NT2/D1 (cell line): ENCODE measurements at regions not wholly inside any gene's neighbourhood (a gene's known extent, or its start where the extent isn't known, plus 50 kb on each side); places are given as distances from the start of the nearest gene placed in this dataset.

Experiments
- DNase-seq: peaks from one replicate; pipeline ENCODE4 v3.0.0-alpha.2; 2011; ENCODE audit warnings: low read depth, low spot score
- H3K27me3 ChIP-seq: 2 replicates; pipeline ENCODE4 v1.6.0; 2011; ENCODE audit warnings: mild to moderate bottlenecking; ENCODE audit not compliant: insufficient read length, insufficient read depth
- H3K36me3 ChIP-seq: 2 replicates; pipeline ENCODE4 v1.6.1; 2011; ENCODE audit warnings: mild to moderate bottlenecking, low read length, mixed read lengths; ENCODE audit not compliant: insufficient read depth, insufficient read length
- H3K4me1 ChIP-seq: 2 replicates; pipeline ENCODE4 v1.5.1; 2011; ENCODE audit not compliant: insufficient read depth, insufficient read length
- H3K4me3 ChIP-seq: 2 replicates; pipeline ENCODE4 v1.5.1; 2011; ENCODE audit warnings: low read depth; ENCODE audit not compliant: insufficient read length
- H3K9ac ChIP-seq: 2 replicates; pipeline ENCODE4 v1.6.0; 2011; ENCODE audit warnings: low read depth; ENCODE audit not compliant: insufficient read length
- H3K9me3 ChIP-seq: 2 replicates; pipeline ENCODE4 v1.5.1; 2011; ENCODE audit warnings: mild to moderate bottlenecking, low read length; ENCODE audit not compliant: insufficient read depth
- SUZ12 ChIP-seq: IDR thresholded peaks from 2 replicates; pipeline ENCODE4 v1.6.1; 2011; ENCODE audit not compliant: insufficient read length, insufficient read depth; ENCODE audit errors: extremely low read depth
- YY1 ChIP-seq: IDR thresholded peaks from 2 replicates; pipeline ENCODE4 v1.6.1; 2011; ENCODE audit not compliant: insufficient read length, insufficient read depth
- ZNF274 ChIP-seq: IDR thresholded peaks from 2 replicates; pipeline ENCODE4 v1.6.1; 2011; ENCODE audit warnings: mild to moderate bottlenecking, low read depth, low read length

- no peak for TF ChIP-seq SUZ12
- no peak for TF ChIP-seq YY1
- no peak for TF ChIP-seq ZNF274
- Histone ChIP-seq H3K9ac (no peak overlapping the region), H3K4me3 (no peak overlapping the region), H3K36me3 (no peaks in the 10 kb centered on the region), H3K9me3 (no peaks in the 10 kb centered on the region), H3K4me1 (no peaks in the 10 kb centered on the region), H3K27me3 (no peaks in the 10 kb centered on the region)
- DNase-seq, result no peak
These were observed 2023.0 kb upstream of the CDH9 start for GRCh38 chr5:29061381-29061780.

GRCh38 chr5:29054694-29055093 is 2016.3 kb upstream of the CDH9 start:
- Histone ChIP-seq H3K4me1 (no peaks in the 10 kb centered on the region), H3K9me3 (no peaks in the 10 kb centered on the region), H3K4me3 (no peak overlapping the region), H3K36me3 (no peaks in the 10 kb centered on the region), H3K27me3 (no peaks in the 10 kb centered on the region), H3K9ac (no peak overlapping the region)
- DNase-seq, result no peak
- TF ChIP-seq ZNF274 (no peak), SUZ12 (no peak), YY1 (no peak)

GRCh38 chr5:29054282-29054681 is 2015.9 kb upstream of the CDH9 start:
- Histone ChIP-seq H3K36me3 (no peaks in the 10 kb centered on the region), H3K4me3 (no peak overlapping the region), H3K9ac (no peak overlapping the region), H3K4me1 (no peaks in the 10 kb centered on the region), H3K9me3 (no peaks in the 10 kb centered on the region), H3K27me3 (no peaks in the 10 kb centered on the region)
- TF ChIP-seq SUZ12, result no peak
- no peak for TF ChIP-seq YY1
- TF ChIP-seq ZNF274, result no peak
- DNase-seq, result no peak

GRCh38 chr5:29051509-29051908 is 2013.1 kb upstream of the CDH9 start:
- DNase-seq, result no peak
- Histone ChIP-seq H3K9me3 (no peaks in the 10 kb centered on the region), H3K36me3 (no peaks in the 10 kb centered on the region), H3K9ac (no peak overlapping the region), H3K27me3 (no peaks in the 10 kb centered on the region), H3K4me1 (no peaks in the 10 kb centered on the region), H3K4me3 (no peak overlapping the region)
- TF ChIP-seq ZNF274, result no peak
- TF ChIP-seq YY1, result no peak
- TF ChIP-seq SUZ12, result no peak

GRCh38 chr5:29042152-29042551 is 2003.8 kb upstream of the CDH9 start:
- Histone ChIP-seq H3K9me3 (no peaks in the 10 kb centered on the region), H3K4me1 (no peaks in the 10 kb centered on the region), H3K36me3 (no peaks in the 10 kb centered on the region), H3K9ac (no peak overlapping the region), H3K4me3 (no peak overlapping the region), H3K27me3 (no peaks in the 10 kb centered on the region)
- TF ChIP-seq YY1, result no peak
- no peak for TF ChIP-seq SUZ12
- no peak for TF ChIP-seq ZNF274
- DNase-seq, result no peak

- Histone ChIP-seq H3K4me1 (no peaks in the 10 kb centered on the region), H3K9me3 (no peaks in the 10 kb centered on the region), H3K36me3 (no peaks in the 10 kb centered on the region), H3K9ac (no peak overlapping the region), H3K4me3 (no peak overlapping the region), H3K27me3 (no peaks in the 10 kb centered on the region)
- no peak for TF ChIP-seq SUZ12
- TF ChIP-seq YY1, result no peak
- TF ChIP-seq ZNF274, result no peak
- no peak for DNase-seq
These were observed 2002.0 kb upstream of the CDH9 start for GRCh38 chr5:29040404-29040803.

GRCh38 chr5:29039994-29040393 is 2001.6 kb upstream of the CDH9 start:
- H3K4me3 ChIP-seq, result no peak overlapping the region
- no peak for TF ChIP-seq ZNF274
- no peak for TF ChIP-seq YY1
- TF ChIP-seq SUZ12, result no peak

GRCh38 chr5:29037716-29038115 is 1999.3 kb upstream of the CDH9 start:
- no peak for DNase-seq
- TF ChIP-seq YY1, result no peak
- TF ChIP-seq SUZ12, result no peak
- no peak for TF ChIP-seq ZNF274
- Histone ChIP-seq H3K27me3 (no peaks in the 10 kb centered on the region), H3K4me3 (no peak overlapping the region), H3K36me3 (no peaks in the 10 kb centered on the region), H3K4me1 (no peaks in the 10 kb centered on the region), H3K9ac (no peak overlapping the region), H3K9me3 (no peaks in the 10 kb centered on the region)

More at GRCh38 chr5:29039994-29040393, 2001.6 kb upstream of the CDH9 start:
- H3K36me3 ChIP-seq, result no peaks in the 10 kb centered on the region
- no peak for DNase-seq
- H3K9me3 ChIP-seq, result no peaks in the 10 kb centered on the region
- no peaks in the 10 kb centered on the region for H3K27me3 ChIP-seq
- no peaks in the 10 kb centered on the region for H3K4me1 ChIP-seq
- H3K9ac ChIP-seq, result no peak overlapping the region
